HCT116 (cell line): ENCODE measurements at regions not wholly inside any gene's neighbourhood (a gene's known extent, or its start where the extent isn't known, plus 50 kb on each side); places are given as distances from the start of the nearest gene placed in this dataset.
A peak's percentile ranks its signal among the peaks of the same experiment; 100 is the strongest.
"Not testable (repeated sequence)": the region's sequence is repeated elsewhere in the genome, so short reads cannot be mapped to it uniquely, and the experiment has no call there.

ENCODE experiments used
- ATAC-seq: fragments of 200-7000 bp; cut with Tn5 transposase; 2 replicates; pipeline ENCODE4 v1.9.1; 2020; ENCODE audit warnings: mild to moderate bottlenecking, moderate library complexity
- BruUV-seq: library from RNA; stranded (reverse); fragments of 400-500 nt; replicated peaks from 2 replicates; lab custom pipeline; 2021; lab: Mats Ljungman, UMichigan
- CTCF ChIA-PET: fragments of 300-600 bp; sonication (Branson Sonifier 250); formaldehyde crosslinking; loops from one replicate; lab custom pipeline; 2021; ENCODE audit warnings: antibody characterized with exemption; lab: Charles Lee
- POLR2A ChIA-PET: fragments of 300-600, 350-600 bp; sonication (Branson Sonifier 250); formaldehyde crosslinking; loops from one replicate; lab custom pipeline; 2021; ENCODE audit warnings: antibody characterized with exemption; lab: Charles Lee
- RAD21 ChIA-PET, 2 experiments: fragments of 300-600 bp; sonication (Branson Sonifier 250); formaldehyde crosslinking; loops; one replicate each; lab custom pipeline; 2023; ENCODE audit warnings: low total read pairs in 2 of 2; ENCODE audit not compliant: uncharacterized antibody in 2 of 2, unreplicated experiment in 2 of 2, low non-redundant PET in 1 of 2; lab: Charles Lee
- DNase-seq: peaks from one replicate; pipeline ENCODE4 v3.0.0-alpha.2; 2010; ENCODE audit warnings: low read depth, low spot score
- H2AFZ ChIP-seq: fragments of 200-600 bp; shearing (Covaris generic), sonication (generic); 2 replicates; pipeline ENCODE4 v1.6.1; 2017; ENCODE audit warnings: low read depth, mixed run types, mixed read lengths, antibody characterized with exemption, low read length; ENCODE audit not compliant: poor library complexity, severe bottlenecking
- H3K27ac ChIP-seq: 2 replicates; pipeline ENCODE4 v1.5.1; 2012; ENCODE audit warnings: low read depth, low read length
- H3K27me3 ChIP-seq: fragments of 200-600 bp; sonication (generic); 2 replicates; pipeline ENCODE4 v1.6.1; 2016; ENCODE audit warnings: mixed run types, low read length, mixed read lengths; ENCODE audit not compliant: insufficient read depth
- H3K36me3 ChIP-seq, 2 experiments: fragments of 200-500 bp in 1 of 2; fragments of 200-600 bp in 1 of 2; sonication (Bioruptor generic) in 1 of 2; sonication (generic) in 1 of 2; 2 replicates each; pipeline versions ENCODE4 v1.5.1 to v1.6.1; 2014 to 2016; ENCODE audit warnings: low read length in 2 of 2, inconsistent platforms in 1 of 2, mixed read lengths in 1 of 2, mixed run types in 1 of 2; ENCODE audit not compliant: insufficient read depth in 2 of 2, control insufficient read depth in 1 of 2
- H3K4me1 ChIP-seq, 2 experiments: fragments of 200-600 bp in 1 of 2; sonication (generic) in 1 of 2; 2 replicates each; pipeline versions ENCODE4 v1.5.1 to v1.6.1; 2012 to 2017; ENCODE audit warnings: low read length in 2 of 2, inconsistent platforms in 1 of 2, mild to moderate bottlenecking in 1 of 2, mixed read lengths in 1 of 2, mixed run types in 1 of 2, moderate library complexity in 1 of 2; ENCODE audit not compliant: insufficient read depth in 2 of 2, control insufficient read depth in 1 of 2
- H3K4me2 ChIP-seq: fragments of 200-600 bp; sonication (generic); 2 replicates; pipeline ENCODE4 v1.6.1; 2017; ENCODE audit warnings: mixed run types, low read length, mixed read lengths
- H3K4me3 ChIP-seq, 2 experiments: fragments of 200-600 bp in 1 of 2; sonication (generic) in 1 of 2; replicated peaks in 1 of 2; 2 replicates each; pipeline ENCODE4 v1.5.1; 2011 to 2016; ENCODE audit warnings: low read length in 2 of 2, control low read depth in 1 of 2, low read depth in 1 of 2, mild to moderate bottlenecking in 1 of 2, mixed read lengths in 1 of 2, mixed run types in 1 of 2
- H3K79me2 ChIP-seq: fragments of 200-600 bp; sonication (generic); 2 replicates; pipeline ENCODE4 v1.6.1; 2017; ENCODE audit warnings: mild to moderate bottlenecking, mixed run types, low read length, moderate library complexity, mixed read lengths; ENCODE audit not compliant: insufficient read depth
- H3K9ac ChIP-seq: fragments of 200-600 bp; sonication (generic); 2 replicates; pipeline ENCODE4 v1.6.1; 2016; ENCODE audit warnings: low read length, mixed read lengths
- H3K9me2 ChIP-seq: fragments of 200-600 bp; sonication (generic), shearing (Covaris generic); 2 replicates; pipeline ENCODE4 v1.6.1; 2017; ENCODE audit warnings: mixed run types, mild to moderate bottlenecking, moderate library complexity; ENCODE audit not compliant: insufficient read depth
- H3K9me3 ChIP-seq, 2 experiments: fragments of 200-500 bp in 1 of 2; fragments of 200-600 bp in 1 of 2; sonication (Bioruptor generic) in 1 of 2; sonication (generic) in 1 of 2; 2 replicates each; pipeline ENCODE4 v1.6.1; 2014 to 2017; ENCODE audit warnings: low read length in 2 of 2, mixed read lengths in 2 of 2, inconsistent platforms in 1 of 2, low read depth in 1 of 2, mild to moderate bottlenecking in 1 of 2, mixed run types in 1 of 2, moderate library complexity in 1 of 2; ENCODE audit not compliant: control insufficient read depth in 1 of 2, insufficient read depth in 1 of 2
- H4K20me1 ChIP-seq: fragments of 200-600 bp; sonication (generic), shearing (Covaris generic); 2 replicates; pipeline ENCODE4 v1.6.1; 2017; ENCODE audit warnings: mixed run types, mild to moderate bottlenecking, moderate library complexity; ENCODE audit not compliant: insufficient read depth
- CEBPB ChIP-seq: IDR thresholded peaks from 2 replicates; pipeline ENCODE4 v1.6.1; 2012; ENCODE audit warnings: low read depth
- CTCF ChIP-seq, 3 experiments: fragments of 200-600 bp in 1 of 3; sonication (generic) in 1 of 3; IDR thresholded peaks in 2 of 3; conservative IDR thresholded peaks in 1 of 3; 2 replicates each; pipeline ENCODE4 v1.5.1; 2012 to 2017; ENCODE audit warnings: low read depth in 2 of 3, low read length in 2 of 3, antibody characterized with exemption in 1 of 3, borderline replicate concordance in 1 of 3, control low read depth in 1 of 3, mild to moderate bottlenecking in 1 of 3, mixed read lengths in 1 of 3, mixed run types in 1 of 3, moderate library complexity in 1 of 3; ENCODE audit not compliant: insufficient read depth in 1 of 3
- EGR1 ChIP-seq: IDR thresholded peaks from 2 replicates; pipeline ENCODE4 v1.6.1; 2012; ENCODE audit warnings: low read depth
- FOSL1 ChIP-seq: IDR thresholded peaks from 2 replicates; pipeline ENCODE4 v1.6.1; 2012; ENCODE audit warnings: low read depth
- POLR2A ChIP-seq: IDR thresholded peaks from 2 replicates; pipeline ENCODE4 v1.7.0; 2011; ENCODE audit warnings: borderline replicate concordance; ENCODE audit not compliant: insufficient read depth, insufficient read length; ENCODE audit errors: extremely low read depth
- RAD21 ChIP-seq: IDR thresholded peaks from 2 replicates; pipeline ENCODE4 v1.6.1; 2012; ENCODE audit warnings: low read depth, mild to moderate bottlenecking
- REST ChIP-seq: IDR thresholded peaks from 2 replicates; pipeline ENCODE4 v1.6.1; 2012; ENCODE audit warnings: low read depth
- SIN3A ChIP-seq: IDR thresholded peaks from 2 replicates; pipeline ENCODE4 v1.6.1; 2012; ENCODE audit warnings: low read depth
- SP1 ChIP-seq: IDR thresholded peaks from 2 replicates; pipeline ENCODE4 v1.6.1; 2012; ENCODE audit warnings: low read depth
- SRF ChIP-seq: IDR thresholded peaks from 2 replicates; pipeline ENCODE4 v1.6.1; 2012; ENCODE audit warnings: low read depth
- YY1 ChIP-seq: IDR thresholded peaks from 2 replicates; pipeline ENCODE4 v1.6.1; 2011; ENCODE audit warnings: low read length, low read depth, moderate library complexity, mild to moderate bottlenecking; ENCODE audit not compliant: insufficient replicate concordance; ENCODE audit errors: extremely low read depth
- intact Hi-C: fragments of 100-400 bp; cut with micrococcal nuclease; formaldehyde crosslinking; loops from 2 replicates; pipeline ENCODE4 v1.10.0; 2022
- TF ChIP-seq, protein P1 (sequence below): IDR thresholded peaks from 2 replicates; pipeline ENCODE4 v1.6.1; 2012

DNA sequence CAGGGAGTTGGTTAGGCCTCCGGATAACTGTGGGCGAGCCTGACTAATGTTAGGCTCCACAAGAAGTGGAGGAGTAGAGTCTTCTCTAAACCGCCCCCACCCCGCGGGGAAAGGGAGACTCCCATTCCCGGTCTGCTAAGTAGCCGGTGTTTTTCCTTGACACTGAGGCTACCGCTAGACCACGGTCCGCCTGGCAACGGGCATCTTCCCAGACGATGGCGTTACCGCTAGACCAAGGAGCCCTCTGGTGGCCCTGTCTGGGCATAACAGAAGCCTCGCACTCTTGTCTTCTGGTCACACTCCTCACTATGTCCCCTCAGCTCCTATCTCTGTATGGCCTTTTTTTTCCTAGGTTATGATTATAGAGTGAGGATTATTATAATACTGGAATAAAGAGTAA lies 1410.7 kb downstream of the UQCRFS1 start:
- H3K4me2 ChIP-seq, H3K36me3 ChIP-seq, H3K4me3 ChIP-seq, H3K4me1 ChIP-seq, H3K27ac ChIP-seq, H3K9me3 ChIP-seq, H2AFZ ChIP-seq, BruUV-seq, RAD21 ChIA-PET, H3K9me2 ChIP-seq, H3K9ac ChIP-seq, POLR2A ChIA-PET, H4K20me1 ChIP-seq, H3K27me3 ChIP-seq, intact Hi-C loops: not testable (repeated sequence)
- CTCF ChIA-PET: interaction anchor here (1.4 kb wide), 1 partner anchor 10 kb away, joined by 3 read pairs; no protein-coding TSS in a partner anchor
- peak in 2 of 3 experiments; percentile 51 to 58; a peak in 4 of 6 replicates for TF ChIP-seq CTCF (IDR thresholded peaks at IDR 0.05 in 2 of 3, conservative IDR thresholded peaks at IDR 0.05 in 1 of 3; ENCODE audit: borderline replicate concordance in 1 of 3, insufficient read depth in 1 of 3, low read depth in 2 of 3, low read length in 2 of 3)
- peak; percentile 25; the same call in 1 of the 2 replicates for TF ChIP-seq RAD21
- ATAC-seq (peak; percentile 46), DNase-seq (peak; percentile 15)
- H3K79me2 ChIP-seq: peaks cover 17% of the 10 kb centered on the region

DNA sequence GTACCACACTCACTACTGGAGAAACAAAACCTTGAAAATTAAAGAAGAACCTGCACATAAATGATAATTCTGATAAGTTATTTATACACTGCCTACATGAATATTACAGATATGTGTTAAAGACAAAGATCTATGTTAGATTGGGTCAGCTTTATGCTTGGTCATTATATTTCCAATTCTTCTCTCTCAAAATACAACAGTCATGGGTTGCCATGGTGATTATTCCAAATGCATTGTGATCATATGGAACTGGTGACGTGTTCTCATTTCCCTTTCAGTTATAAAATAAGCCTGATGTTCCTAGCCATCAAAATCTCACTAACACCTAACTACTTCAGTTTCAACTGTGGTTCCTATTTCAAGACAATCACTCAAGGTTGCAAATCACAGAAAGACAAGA lies 1416.4 kb downstream of the UQCRFS1 start:
- H2AFZ ChIP-seq: no peak overlapping the region
- ChIA-PET CTCF (no interaction called here), RAD21 (no interaction called here), POLR2A (no interaction called here)
- no peak overlapping the region for H3K4me3 ChIP-seq
- no peak overlapping the region for H3K9ac ChIP-seq
- H3K27ac ChIP-seq: no peak overlapping the region
- H4K20me1 ChIP-seq: no peaks in the 10 kb centered on the region
- H3K36me3 ChIP-seq: peaks cover 0 to 5% of the 10 kb centered on the region in 2 experiments; a peak in 2 of 4 replicates
- no peaks in the 10 kb centered on the region for H3K27me3 ChIP-seq
- no peak overlapping the region for H3K4me2 ChIP-seq
- intact Hi-C loops: no loop called here
- ATAC-seq (no peak), DNase-seq (no peak)
- peaks cover 62% of the 10 kb centered on the region for H3K79me2 ChIP-seq
- no TSS peak for BruUV-seq
- peaks cover 8 to 12% of the 10 kb centered on the region in 2 experiments; a peak in 3 of 4 replicates for H3K4me1 ChIP-seq
- no peaks in the 10 kb centered on the region for H3K9me3 ChIP-seq
- H3K9me2 ChIP-seq: no peaks in the 10 kb centered on the region
- TF ChIP-seq EGR1: no peak
- no peak for TF ChIP-seq SRF
- no peak for TF ChIP-seq SP1
- no peak for TF ChIP-seq YY1
- TF ChIP-seq, protein P1, sequence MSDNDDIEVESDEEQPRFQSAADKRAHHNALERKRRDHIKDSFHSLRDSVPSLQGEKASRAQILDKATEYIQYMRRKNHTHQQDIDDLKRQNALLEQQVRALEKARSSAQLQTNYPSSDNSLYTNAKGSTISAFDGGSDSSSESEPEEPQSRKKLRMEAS: no peak
- no peak for TF ChIP-seq SIN3A
- TF ChIP-seq REST: no peak
- TF ChIP-seq CEBPB: no peak
- TF ChIP-seq POLR2A: no peak
- TF ChIP-seq CTCF (IDR thresholded peaks at IDR 0.05 in 2 of 3, conservative IDR thresholded peaks at IDR 0.05 in 1 of 3; ENCODE audit: borderline replicate concordance in 1 of 3, insufficient read depth in 1 of 3, low read depth in 2 of 3, low read length in 2 of 3): no peak
- TF ChIP-seq FOSL1: no peak
